SK-N-SH (cell line): ENCODE measurements at regions not wholly inside any gene's neighbourhood (a gene's known extent, or its start where the extent isn't known, plus 50 kb on each side); places are given as distances from the start of the nearest gene placed in this dataset.

Experiments
- CTCF ChIA-PET: fragments of 300-600, 350-600 bp; formaldehyde crosslinking; extraction: SDS; loops from one replicate; lab custom pipeline; 2021; lab: Yijun Ruan, JAX
- POLR2A ChIA-PET: fragments of 350-600 bp; sonication (Branson Sonifier 250); formaldehyde crosslinking; extraction: SDS; loops from one replicate; lab custom pipeline; 2020; ENCODE audit warnings: antibody characterized with exemption, inconsistent platforms; lab: Yijun Ruan, JAX
- DNase-seq: peaks from one replicate; pipeline ENCODE4 v3.0.0; 2012
- H2AFZ ChIP-seq: fragments of 200-600 bp; sonication (generic); 2 replicates; pipeline ENCODE4 v1.8.1; 2016; ENCODE audit warnings: antibody characterized with exemption, mild to moderate bottlenecking, low read depth
- H3F3A ChIP-seq: fragments of 200-600 bp; sonication (generic); replicated peaks from 2 replicates; pipeline ENCODE3; 2016; ENCODE audit warnings: antibody characterized with exemption, mild to moderate bottlenecking; ENCODE audit not compliant: insufficient read depth
- H3K27ac ChIP-seq, 2 experiments: fragments of 200-500 bp in 1 of 2; fragments of 200-600 bp in 1 of 2; sonication (Bioruptor generic) in 1 of 2; sonication (generic), shearing (Covaris generic) in 1 of 2; 2 replicates each; pipeline versions ENCODE4 v1.5.1 to v1.6.1; 2014 to 2016; ENCODE audit warnings: low read depth in 2 of 2, inconsistent platforms in 1 of 2, low read length in 1 of 2, mild to moderate bottlenecking in 1 of 2, mixed read lengths in 1 of 2
- H3K27me3 ChIP-seq: fragments of 200-600 bp; sonication (generic), shearing (Covaris generic); 2 replicates; pipeline ENCODE4 v1.6.1; 2016; ENCODE audit warnings: mixed run types; ENCODE audit not compliant: insufficient read depth
- H3K36me3 ChIP-seq, 2 experiments: fragments of 200-500 bp in 1 of 2; fragments of 200-600 bp in 1 of 2; sonication (Bioruptor generic) in 1 of 2; sonication (generic) in 1 of 2; replicated peaks in 1 of 2; 2 replicates each; pipeline versions ENCODE3 to v1.5.1; 2014 to 2016; ENCODE audit warnings: low read length in 1 of 2, mild to moderate bottlenecking in 1 of 2; ENCODE audit not compliant: insufficient read depth in 2 of 2, control insufficient read depth in 1 of 2
- H3K4me1 ChIP-seq, 2 experiments: fragments of 200-500 bp in 1 of 2; fragments of 200-600 bp in 1 of 2; sonication (Bioruptor generic) in 1 of 2; sonication (generic), shearing (Covaris generic) in 1 of 2; 2 replicates each; pipeline versions ENCODE4 v1.5.1 to v1.6.1; 2014 to 2016; ENCODE audit warnings: low read depth in 1 of 2, low read length in 1 of 2, mixed run types in 1 of 2; ENCODE audit not compliant: insufficient read depth in 2 of 2, control insufficient read depth in 1 of 2
- H3K4me2 ChIP-seq: fragments of 200-600 bp; sonication (generic), shearing (Covaris generic); 2 replicates; pipeline ENCODE4 v1.6.1; 2017; ENCODE audit warnings: mixed run types
- H3K4me3 ChIP-seq, 2 experiments: fragments of 200-500 bp in 1 of 2; fragments of 200-600 bp in 1 of 2; sonication (Bioruptor generic) in 1 of 2; sonication (generic), shearing (Covaris generic) in 1 of 2; 2 replicates each; pipeline versions ENCODE4 v1.5.1 to v1.8.1; 2014 to 2016; ENCODE audit warnings: low read depth in 2 of 2, inconsistent platforms in 1 of 2, low read length in 1 of 2, mild to moderate bottlenecking in 1 of 2, mixed read lengths in 1 of 2, moderate library complexity in 1 of 2
- H3K79me2 ChIP-seq: fragments of 200-600 bp; sonication (generic); 2 replicates; pipeline ENCODE4 v1.8.1; 2017; ENCODE audit warnings: mild to moderate bottlenecking; ENCODE audit not compliant: insufficient read depth
- H3K9ac ChIP-seq: fragments of 200-600 bp; sonication (generic); 2 replicates; pipeline ENCODE4 v1.6.1; 2017; ENCODE audit warnings: mixed run types
- H3K9me2 ChIP-seq: fragments of 200-600 bp; sonication (generic); 2 replicates; pipeline ENCODE4 v1.6.1; 2017; ENCODE audit warnings: mixed run types
- H3K9me3 ChIP-seq: fragments of 200-600 bp; sonication (generic); 2 replicates; pipeline ENCODE4 v1.6.1; 2017; ENCODE audit warnings: mixed run types, mild to moderate bottlenecking, moderate library complexity
- H4K20me1 ChIP-seq: fragments of 200-600 bp; sonication (generic); 2 replicates; pipeline ENCODE4 v1.6.1; 2017; ENCODE audit warnings: mild to moderate bottlenecking, mixed run types; ENCODE audit not compliant: insufficient read depth
- ELF1 ChIP-seq: IDR thresholded peaks from 2 replicates; pipeline ENCODE4 v1.4.0; 2012
- EP300 ChIP-seq, 2 experiments: IDR thresholded peaks; 2 replicates each; pipeline versions ENCODE4 v1.4.0 to v1.6.1; 2012; ENCODE audit warnings: borderline replicate concordance in 1 of 2, low read depth in 1 of 2, low read length in 1 of 2
- FOXJ3 ChIP-seq: sonication (generic); formaldehyde crosslinking; IDR thresholded peaks from 2 replicates; pipeline ENCODE4 v1.5.1; 2020; ENCODE audit warnings: mild to moderate bottlenecking, missing genetic modification reagents
- FOXM1 ChIP-seq: IDR thresholded peaks from 2 replicates; pipeline ENCODE4 v1.4.0; 2012; ENCODE audit warnings: low read depth, mild to moderate bottlenecking
- GABPA ChIP-seq: IDR thresholded peaks from 2 replicates; pipeline ENCODE4 v1.4.0; 2012; ENCODE audit warnings: low read depth, mild to moderate bottlenecking
- JUND ChIP-seq: IDR thresholded peaks from 2 replicates; pipeline ENCODE4 v1.4.0; 2012
- MEF2A ChIP-seq: IDR thresholded peaks from 2 replicates; pipeline ENCODE4 v1.4.0; 2012; ENCODE audit warnings: low read depth, borderline replicate concordance
- MXI1 ChIP-seq: IDR thresholded peaks from 2 replicates; pipeline ENCODE4 v1.6.1; 2012; ENCODE audit warnings: mild to moderate bottlenecking, low read depth, low read length, improper control_type of control experiment
- NRF1 ChIP-seq: IDR thresholded peaks from 2 replicates; pipeline ENCODE4 v1.6.1; 2012; ENCODE audit warnings: low read depth, mild to moderate bottlenecking, low read length
- POLR2AphosphoS5 ChIP-seq: IDR thresholded peaks from 2 replicates; pipeline ENCODE4 v1.6.1; 2012; ENCODE audit warnings: low read depth, low read length
- RAD21 ChIP-seq: IDR thresholded peaks from 2 replicates; pipeline ENCODE4 v1.6.1; 2012; ENCODE audit warnings: mild to moderate bottlenecking, low read length
- RCOR1 ChIP-seq: fragments of 150-350 bp; IDR thresholded peaks from 2 replicates; pipeline ENCODE4 v1.6.1; 2017; ENCODE audit warnings: antibody characterized with exemption, low read length
- RXRA ChIP-seq: IDR thresholded peaks from 2 replicates; pipeline ENCODE4 v1.4.0; 2012; ENCODE audit warnings: low read depth, mild to moderate bottlenecking, borderline replicate concordance
- SIN3A ChIP-seq: IDR thresholded peaks from 2 replicates; pipeline ENCODE4 v1.6.1; 2012; ENCODE audit warnings: low read depth, mild to moderate bottlenecking, low read length, moderate library complexity, borderline replicate concordance
- TCF12 ChIP-seq: IDR thresholded peaks from 2 replicates; pipeline ENCODE4 v1.4.0; 2012
- TEAD4 ChIP-seq: IDR thresholded peaks from 2 replicates; pipeline ENCODE4 v1.4.0; 2012; ENCODE audit warnings: mild to moderate bottlenecking, borderline replicate concordance; ENCODE audit not compliant: insufficient read depth
- WGBS: methylation state at CpG from one replicate; pipeline ENCODE4 v1.1.6; 2017; ENCODE audit warnings: low lambda C conversion rate; 5-methylcytosine and 5-hydroxymethylcytosine counted together
- TF ChIP-seq, protein P1 (sequence below): IDR thresholded peaks from 2 replicates; pipeline ENCODE4; 2012
- TF ChIP-seq, protein P2 (sequence below): IDR thresholded peaks from 2 replicates; pipeline ENCODE4 v1.4.0; 2012; ENCODE audit warnings: low read depth, borderline replicate concordance
- TF ChIP-seq, protein P3 (sequence below): IDR thresholded peaks from 2 replicates; pipeline ENCODE4 v1.4.0; 2012; ENCODE audit warnings: low read depth
- TF ChIP-seq, protein P4 (sequence below): fragments of 150-350 bp; IDR thresholded peaks from 2 replicates; pipeline ENCODE4 v1.6.1; 2017; ENCODE audit warnings: antibody characterized with exemption, low read length, low read depth, borderline replicate concordance

DNA sequence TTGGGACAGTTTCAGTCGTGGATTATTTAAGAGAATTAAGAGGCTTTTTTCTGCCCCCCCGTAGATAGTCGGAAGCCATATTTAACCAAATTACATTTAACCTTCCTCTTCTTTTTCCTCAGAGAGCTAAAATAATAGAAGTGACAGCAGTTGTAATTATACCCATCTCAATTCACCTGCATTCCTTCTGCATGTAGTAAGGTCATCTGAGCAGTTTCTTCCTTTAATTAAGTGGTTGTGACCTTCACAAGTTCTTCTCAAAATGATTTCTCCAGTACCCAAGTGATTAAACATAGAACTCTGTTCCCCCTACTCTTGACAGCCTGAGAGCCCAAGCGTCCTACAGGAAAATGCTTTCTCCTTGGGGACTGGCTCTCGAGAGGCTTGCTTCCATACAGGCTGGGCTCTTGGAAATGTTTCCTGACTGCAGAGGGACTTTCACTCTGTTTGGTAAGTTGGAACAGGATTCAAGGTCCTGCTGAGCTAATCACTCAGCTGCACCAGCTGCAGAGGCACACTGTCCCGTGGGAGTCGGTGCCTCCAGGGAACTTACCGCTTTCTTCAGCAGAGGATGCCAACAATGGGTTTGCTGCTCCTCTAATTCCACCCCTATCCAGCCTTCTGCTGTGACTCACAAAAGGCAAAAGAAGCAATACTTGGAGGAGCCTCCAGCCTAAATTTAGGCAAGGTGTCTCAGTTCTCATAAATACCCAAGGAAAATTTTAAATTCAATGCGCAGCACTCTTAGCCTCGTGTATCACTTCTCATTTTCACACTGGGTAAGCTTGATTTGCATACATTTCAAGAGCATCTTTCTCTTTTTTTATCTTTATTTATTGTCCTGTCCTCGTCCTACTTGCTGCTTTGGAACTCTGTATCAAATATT lies 414.9 kb downstream of the KIF16B start:
- Histone ChIP-seq H3K27me3 (no peaks in the 10 kb centered on the region), H3K9me2 (no peaks in the 10 kb centered on the region), H3K79me2 (no peaks in the 10 kb centered on the region), H3K4me1 (peaks cover 0 to 2% of the 10 kb centered on the region in 2 experiments; a peak in 1 of 4 replicates), H3K4me3 (no peak overlapping the region), H3K36me3 (no peaks in the 10 kb centered on the region), H3K27ac (no peak overlapping the region), H3K9ac (no peak overlapping the region), H3F3A (no peaks in the 10 kb centered on the region), H3K4me2 (no peak overlapping the region), H2AFZ (no peak overlapping the region), H3K9me3 (no peaks in the 10 kb centered on the region), H4K20me1 (no peaks in the 10 kb centered on the region)
- no peak for DNase-seq
- 39% methylated on average over 11 of the region's 11 CpGs for WGBS
- ChIA-PET POLR2A (no interaction called here), CTCF (interaction anchor here (0.6 kb wide), 1 partner anchor 11 kb away, joined by 3 read pairs; no protein-coding TSS in a partner anchor)
- TF ChIP-seq, protein P1, sequence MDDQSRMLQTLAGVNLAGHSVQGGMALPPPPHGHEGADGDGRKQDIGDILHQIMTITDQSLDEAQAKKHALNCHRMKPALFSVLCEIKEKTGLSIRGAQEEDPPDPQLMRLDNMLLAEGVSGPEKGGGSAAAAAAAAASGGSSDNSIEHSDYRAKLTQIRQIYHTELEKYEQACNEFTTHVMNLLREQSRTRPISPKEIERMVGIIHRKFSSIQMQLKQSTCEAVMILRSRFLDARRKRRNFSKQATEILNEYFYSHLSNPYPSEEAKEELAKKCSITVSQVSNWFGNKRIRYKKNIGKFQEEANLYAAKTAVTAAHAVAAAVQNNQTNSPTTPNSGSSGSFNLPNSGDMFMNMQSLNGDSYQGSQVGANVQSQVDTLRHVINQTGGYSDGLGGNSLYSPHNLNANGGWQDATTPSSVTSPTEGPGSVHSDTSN: no peak
- TF ChIP-seq GABPA (no peak), JUND (no peak), SIN3A (no peak), FOXJ3 (CRISPR knock-in tag) (no peak), MEF2A (no peak), POLR2AphosphoS5 (no peak), TCF12 (no peak), TEAD4 (no peak), RXRA (no peak), FOXM1 (no peak), EP300 (IDR thresholded peaks at IDR 0.05; ENCODE audit: borderline replicate concordance in 1 of 2, low read depth in 1 of 2, low read length in 1 of 2) (no peak), RCOR1 (no peak), NRF1 (no peak), ELF1 (no peak), RAD21 (no peak), MXI1 (no peak)
- TF ChIP-seq, protein P2, sequence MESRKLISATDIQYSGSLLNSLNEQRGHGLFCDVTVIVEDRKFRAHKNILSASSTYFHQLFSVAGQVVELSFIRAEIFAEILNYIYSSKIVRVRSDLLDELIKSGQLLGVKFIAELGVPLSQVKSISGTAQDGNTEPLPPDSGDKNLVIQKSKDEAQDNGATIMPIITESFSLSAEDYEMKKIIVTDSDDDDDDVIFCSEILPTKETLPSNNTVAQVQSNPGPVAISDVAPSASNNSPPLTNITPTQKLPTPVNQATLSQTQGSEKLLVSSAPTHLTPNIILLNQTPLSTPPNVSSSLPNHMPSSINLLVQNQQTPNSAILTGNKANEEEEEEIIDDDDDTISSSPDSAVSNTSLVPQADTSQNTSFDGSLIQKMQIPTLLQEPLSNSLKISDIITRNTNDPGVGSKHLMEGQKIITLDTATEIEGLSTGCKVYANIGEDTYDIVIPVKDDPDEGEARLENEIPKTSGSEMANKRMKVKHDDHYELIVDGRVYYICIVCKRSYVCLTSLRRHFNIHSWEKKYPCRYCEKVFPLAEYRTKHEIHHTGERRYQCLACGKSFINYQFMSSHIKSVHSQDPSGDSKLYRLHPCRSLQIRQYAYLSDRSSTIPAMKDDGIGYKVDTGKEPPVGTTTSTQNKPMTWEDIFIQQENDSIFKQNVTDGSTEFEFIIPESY: no peak
- TF ChIP-seq, protein P3, sequence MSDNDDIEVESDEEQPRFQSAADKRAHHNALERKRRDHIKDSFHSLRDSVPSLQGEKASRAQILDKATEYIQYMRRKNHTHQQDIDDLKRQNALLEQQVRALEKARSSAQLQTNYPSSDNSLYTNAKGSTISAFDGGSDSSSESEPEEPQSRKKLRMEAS: no peak
- TF ChIP-seq, protein P4, sequence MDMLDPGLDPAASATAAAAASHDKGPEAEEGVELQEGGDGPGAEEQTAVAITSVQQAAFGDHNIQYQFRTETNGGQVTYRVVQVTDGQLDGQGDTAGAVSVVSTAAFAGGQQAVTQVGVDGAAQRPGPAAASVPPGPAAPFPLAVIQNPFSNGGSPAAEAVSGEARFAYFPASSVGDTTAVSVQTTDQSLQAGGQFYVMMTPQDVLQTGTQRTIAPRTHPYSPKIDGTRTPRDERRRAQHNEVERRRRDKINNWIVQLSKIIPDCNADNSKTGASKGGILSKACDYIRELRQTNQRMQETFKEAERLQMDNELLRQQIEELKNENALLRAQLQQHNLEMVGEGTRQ: no peak
